ENCODE measurements at regions not wholly inside any gene's neighbourhood (a gene's known extent, or its start where the extent isn't known, plus 50 kb on each side); places are given as distances from the start of the nearest gene placed in this dataset.
"Not testable (repeated sequence)": the region's sequence is repeated elsewhere in the genome, so short reads cannot be mapped to it uniquely, and the experiment has no call there.

GRCh38 chr13:85565652-85566051 lies 233.6 kb downstream of the SLITRK6 start:
- H3K27ac Mint-ChIP-seq = no peak overlapping the region
- peaks cover 5% of the 10 kb centered on the region for H3K9me3 Mint-ChIP-seq
- no peaks in the 10 kb centered on the region for H3K4me1 Mint-ChIP-seq (ENCODE audit: low read depth)
- H3K36me3 Mint-ChIP-seq (ENCODE audit: low read depth) = no peaks in the 10 kb centered on the region
- H3K27me3 Mint-ChIP-seq (ENCODE audit: low read depth) = no peaks in the 10 kb centered on the region
- DNase-seq (ENCODE audit: low spot score) = no peak
- H3K4me3 Mint-ChIP-seq = no peak overlapping the region

GRCh38 chr13:85564598-85564997 lies 234.6 kb downstream of the SLITRK6 start:
- no peaks in the 10 kb centered on the region for H3K36me3 Mint-ChIP-seq (ENCODE audit: low read depth)
- DNase-seq (ENCODE audit: low spot score) = no peak
- no peak overlapping the region for H3K4me3 Mint-ChIP-seq
- H3K27ac Mint-ChIP-seq = no peak overlapping the region
- H3K4me1 Mint-ChIP-seq (ENCODE audit: low read depth) = no peaks in the 10 kb centered on the region
- peaks cover 4% of the 10 kb centered on the region for H3K9me3 Mint-ChIP-seq
- H3K27me3 Mint-ChIP-seq (ENCODE audit: low read depth) = no peaks in the 10 kb centered on the region

GRCh38 chr13:85562282-85562681 lies 236.9 kb downstream of the SLITRK6 start:
- no peaks in the 10 kb centered on the region for H3K27me3 Mint-ChIP-seq (ENCODE audit: low read depth)
- H3K36me3 Mint-ChIP-seq (ENCODE audit: low read depth) = no peaks in the 10 kb centered on the region
- H3K4me1 Mint-ChIP-seq (ENCODE audit: low read depth) = no peaks in the 10 kb centered on the region
- H3K4me3 Mint-ChIP-seq = no peak overlapping the region
- no peak overlapping the region for H3K27ac Mint-ChIP-seq
- H3K9me3 Mint-ChIP-seq = no peaks in the 10 kb centered on the region
- no peak for DNase-seq (ENCODE audit: low spot score)

GRCh38 chr13:85557691-85558467 lies 241.3 kb downstream of the SLITRK6 start:
- H3K4me1 Mint-ChIP-seq (ENCODE audit: low read depth) = no peaks in the 10 kb centered on the region
- no peaks in the 10 kb centered on the region for H3K27me3 Mint-ChIP-seq (ENCODE audit: low read depth)
- DNase-seq (ENCODE audit: low spot score) = no peak
- no peaks in the 10 kb centered on the region for H3K9me3 Mint-ChIP-seq
- H3K36me3 Mint-ChIP-seq (ENCODE audit: low read depth) = no peaks in the 10 kb centered on the region
- no peak overlapping the region for H3K4me3 Mint-ChIP-seq
- H3K27ac Mint-ChIP-seq = no peak overlapping the region

GRCh38 chr13:85551012-85551411 lies 248.2 kb downstream of the SLITRK6 start:
- no peak for DNase-seq (ENCODE audit: low spot score)
- no peaks in the 10 kb centered on the region for H3K36me3 Mint-ChIP-seq (ENCODE audit: low read depth)
- peaks cover 6% of the 10 kb centered on the region for H3K9me3 Mint-ChIP-seq
- no peak overlapping the region for H3K27ac Mint-ChIP-seq
- H3K4me1 Mint-ChIP-seq (ENCODE audit: low read depth) = no peaks in the 10 kb centered on the region
- no peaks in the 10 kb centered on the region for H3K27me3 Mint-ChIP-seq (ENCODE audit: low read depth)
- no peak overlapping the region for H3K4me3 Mint-ChIP-seq

GRCh38 chr13:85549819-85550218 lies 249.4 kb downstream of the SLITRK6 start:
- H3K36me3 Mint-ChIP-seq (ENCODE audit: low read depth) = no peaks in the 10 kb centered on the region
- no peaks in the 10 kb centered on the region for H3K4me1 Mint-ChIP-seq (ENCODE audit: low read depth)
- DNase-seq (ENCODE audit: low spot score) = no peak
- H3K4me3 Mint-ChIP-seq = no peak overlapping the region
- H3K27ac Mint-ChIP-seq = no peak overlapping the region
- no peaks in the 10 kb centered on the region for H3K27me3 Mint-ChIP-seq (ENCODE audit: low read depth)
- peaks cover 6% of the 10 kb centered on the region for H3K9me3 Mint-ChIP-seq

GRCh38 chr13:85548845-85549244 lies 250.4 kb downstream of the SLITRK6 start:
- H3K4me1 Mint-ChIP-seq (ENCODE audit: low read depth); H3K36me3 Mint-ChIP-seq (ENCODE audit: low read depth); H3K4me3 Mint-ChIP-seq; H3K9me3 Mint-ChIP-seq; H3K27ac Mint-ChIP-seq; H3K27me3 Mint-ChIP-seq (ENCODE audit: low read depth); DNase-seq (ENCODE audit: low spot score): not testable (repeated sequence)

GRCh38 chr13:85545771-85546170 lies 253.4 kb downstream of the SLITRK6 start:
- DNase-seq (ENCODE audit: low spot score) = no peak
- Mint-ChIP-seq H3K4me1 (ENCODE audit: low read depth) (peaks cover 2% of the 10 kb centered on the region), H3K27ac (no peak overlapping the region), H3K36me3 (ENCODE audit: low read depth) (no peaks in the 10 kb centered on the region), H3K27me3 (ENCODE audit: low read depth) (no peaks in the 10 kb centered on the region), H3K4me3 (no peak overlapping the region), H3K9me3 (peaks cover 6% of the 10 kb centered on the region)

- H3K9me3 Mint-ChIP-seq = peaks cover 6% of the 10 kb centered on the region
- DNase-seq (ENCODE audit: low spot score) = no peak
- peaks cover 2% of the 10 kb centered on the region for H3K4me1 Mint-ChIP-seq (ENCODE audit: low read depth)
- H3K27me3 Mint-ChIP-seq (ENCODE audit: low read depth) = no peaks in the 10 kb centered on the region
- H3K4me3 Mint-ChIP-seq = no peak overlapping the region
- no peaks in the 10 kb centered on the region for H3K36me3 Mint-ChIP-seq (ENCODE audit: low read depth)
- H3K27ac Mint-ChIP-seq = no peak overlapping the region
Measured at GRCh38 chr13:85544756-85545155, 254.5 kb downstream of the SLITRK6 start.

GRCh38 chr13:85543144-85543543 lies 256.1 kb downstream of the SLITRK6 start:
- peaks cover 2% of the 10 kb centered on the region for H3K4me1 Mint-ChIP-seq (ENCODE audit: low read depth)
- H3K36me3 Mint-ChIP-seq (ENCODE audit: low read depth) = no peaks in the 10 kb centered on the region
- no peak for DNase-seq (ENCODE audit: low spot score)
- H3K27ac Mint-ChIP-seq = no peak overlapping the region
- no peak overlapping the region for H3K4me3 Mint-ChIP-seq
- no peaks in the 10 kb centered on the region for H3K9me3 Mint-ChIP-seq
- H3K27me3 Mint-ChIP-seq (ENCODE audit: low read depth) = no peaks in the 10 kb centered on the region

- Mint-ChIP-seq H3K9me3 (no peaks in the 10 kb centered on the region), H3K27ac (no peak overlapping the region), H3K27me3 (ENCODE audit: low read depth) (no peaks in the 10 kb centered on the region), H3K4me1 (ENCODE audit: low read depth) (peaks cover 2% of the 10 kb centered on the region), H3K36me3 (ENCODE audit: low read depth) (no peaks in the 10 kb centered on the region), H3K4me3 (no peak overlapping the region)
- no peak for DNase-seq (ENCODE audit: low spot score)
Measured at GRCh38 chr13:85541476-85541875, 257.7 kb downstream of the SLITRK6 start.

- Mint-ChIP-seq H3K9me3 (no peaks in the 10 kb centered on the region), H3K4me1 (ENCODE audit: low read depth) (peaks cover 2% of the 10 kb centered on the region), H3K36me3 (ENCODE audit: low read depth) (no peaks in the 10 kb centered on the region), H3K4me3 (no peak overlapping the region), H3K27me3 (ENCODE audit: low read depth) (no peaks in the 10 kb centered on the region), H3K27ac (no peak overlapping the region)
- DNase-seq (ENCODE audit: low spot score) = no peak
Measured at GRCh38 chr13:85538957-85539356, 260.3 kb downstream of the SLITRK6 start.

GRCh38 chr13:85537601-85538000 lies 261.6 kb downstream of the SLITRK6 start:
- Mint-ChIP-seq H3K36me3 (ENCODE audit: low read depth) (no peaks in the 10 kb centered on the region), H3K9me3 (no peaks in the 10 kb centered on the region), H3K27me3 (ENCODE audit: low read depth) (no peaks in the 10 kb centered on the region), H3K4me3 (no peak overlapping the region), H3K4me1 (ENCODE audit: low read depth) (peaks cover 2% of the 10 kb centered on the region), H3K27ac (no peak overlapping the region)
- no peak for DNase-seq (ENCODE audit: low spot score)

GRCh38 chr13:85536706-85537105 lies 262.5 kb downstream of the SLITRK6 start:
- Mint-ChIP-seq H3K27me3 (ENCODE audit: low read depth) (no peaks in the 10 kb centered on the region), H3K4me3 (no peak overlapping the region), H3K4me1 (ENCODE audit: low read depth) (peaks cover 2% of the 10 kb centered on the region), H3K9me3 (no peaks in the 10 kb centered on the region), H3K27ac (no peak overlapping the region), H3K36me3 (ENCODE audit: low read depth) (no peaks in the 10 kb centered on the region)
- no peak for DNase-seq (ENCODE audit: low spot score)
